ENCODE measurements at regions not wholly inside any gene's neighbourhood (a gene's known extent, or its start where the extent isn't known, plus 50 kb on each side); places are given as distances from the start of the nearest gene placed in this dataset.

GRCh38 chr5:5650242-5650641, 227.8 kb downstream of the ICE1 start:
- Histone ChIP-seq H3K56ac (ENCODE audit: low read length) (no peak overlapping the region), H2BK120ac (ENCODE audit: low read depth, low read length) (no peak overlapping the region), H4K5ac (ENCODE audit: low read length) (no peak overlapping the region), H3K4me3 (ENCODE audit: low read length) (no peak overlapping the region), H2BK5ac (ENCODE audit: low read length) (no peak overlapping the region), H3K18ac (ENCODE audit: low read length) (no peak overlapping the region), H3K27me3 (ENCODE audit: insufficient read depth, low read length, poor library complexity) (no peaks in the 10 kb centered on the region), H3K9ac (ENCODE audit: low read length) (no peak overlapping the region), H3K27ac (ENCODE audit: low read depth, low read length) (no peak overlapping the region), H3K4me2 (ENCODE audit: low read length) (no peak overlapping the region), H3K79me1 (ENCODE audit: low read length) (no peaks in the 10 kb centered on the region), H3K23ac (ENCODE audit: low read length) (no peak overlapping the region), H4K8ac (ENCODE audit: low read depth, low read length) (no peak overlapping the region), H3K36me3 (ENCODE audit: control insufficient read depth, insufficient read depth, low read length) (no peaks in the 10 kb centered on the region), H2BK15ac (replicated peaks; ENCODE audit: low read depth) (no peak overlapping the region), H3K79me2 (ENCODE audit: control insufficient read depth, insufficient read depth, low read length) (no peaks in the 10 kb centered on the region), H3K4ac (ENCODE audit: low read depth, low read length) (no peak overlapping the region), H2AK5ac (ENCODE audit: low read length) (no peak overlapping the region), H3K4me1 (ENCODE audit: control insufficient read depth, low read depth, low read length) (no peaks in the 10 kb centered on the region)
- no CpG with 5 or more reads among the region's 5 CpGs for WGBS (ENCODE audit: extremely low coverage, insufficient coverage, low lambda C conversion rate)
- peak; percentile 72 for DNase-seq

- Histone ChIP-seq H3K23ac (ENCODE audit: low read length) (no peak overlapping the region), H3K79me2 (ENCODE audit: control insufficient read depth, insufficient read depth, low read length) (no peaks in the 10 kb centered on the region), H3K4me3 (ENCODE audit: low read length) (no peak overlapping the region), H3K27me3 (ENCODE audit: insufficient read depth, low read length, poor library complexity) (no peaks in the 10 kb centered on the region), H3K36me3 (ENCODE audit: control insufficient read depth, insufficient read depth, low read length) (no peaks in the 10 kb centered on the region), H3K4me2 (ENCODE audit: low read length) (no peak overlapping the region), H2BK120ac (ENCODE audit: low read depth, low read length) (no peak overlapping the region), H2AK5ac (ENCODE audit: low read length) (no peak overlapping the region), H2BK15ac (replicated peaks; ENCODE audit: low read depth) (no peak overlapping the region), H4K5ac (ENCODE audit: low read length) (no peak overlapping the region), H3K79me1 (ENCODE audit: low read length) (no peaks in the 10 kb centered on the region), H2BK5ac (ENCODE audit: low read length) (no peak overlapping the region), H3K4ac (ENCODE audit: low read depth, low read length) (no peak overlapping the region), H4K8ac (ENCODE audit: low read depth, low read length) (no peak overlapping the region), H3K4me1 (ENCODE audit: control insufficient read depth, low read depth, low read length) (no peaks in the 10 kb centered on the region), H3K27ac (ENCODE audit: low read depth, low read length) (no peak overlapping the region), H3K56ac (ENCODE audit: low read length) (no peak overlapping the region), H3K9ac (ENCODE audit: low read length) (no peak overlapping the region), H3K18ac (ENCODE audit: low read length) (no peak overlapping the region)
- DNase-seq = no peak
- no CpG with 5 or more reads among the region's 5 CpGs for WGBS (ENCODE audit: extremely low coverage, insufficient coverage, low lambda C conversion rate)
Observed at GRCh38 chr5:5649641-5650040, 227.2 kb downstream of the ICE1 start.

GRCh38 chr5:5648694-5649093, 226.2 kb downstream of the ICE1 start:
- H3K27ac ChIP-seq (ENCODE audit: low read depth, low read length) = no peak overlapping the region
- H3K4me3 ChIP-seq (ENCODE audit: low read length) = no peak overlapping the region
- no peak overlapping the region for H2BK15ac ChIP-seq (replicated peaks; ENCODE audit: low read depth)
- peaks cover 2% of the 10 kb centered on the region for H3K4me1 ChIP-seq (ENCODE audit: control insufficient read depth, low read depth, low read length)
- H3K27me3 ChIP-seq (ENCODE audit: insufficient read depth, low read length, poor library complexity) = no peaks in the 10 kb centered on the region
- no peak overlapping the region for H4K8ac ChIP-seq (ENCODE audit: low read depth, low read length)
- H3K4me2 ChIP-seq (ENCODE audit: low read length) = no peak overlapping the region
- H3K23ac ChIP-seq (ENCODE audit: low read length) = no peak overlapping the region
- no peak overlapping the region for H3K4ac ChIP-seq (ENCODE audit: low read depth, low read length)
- H3K79me1 ChIP-seq (ENCODE audit: low read length) = no peaks in the 10 kb centered on the region
- no peak overlapping the region for H2BK120ac ChIP-seq (ENCODE audit: low read depth, low read length)
- no peak overlapping the region for H3K9ac ChIP-seq (ENCODE audit: low read length)
- H2BK5ac ChIP-seq (ENCODE audit: low read length) = no peak overlapping the region
- no peak overlapping the region for H2AK5ac ChIP-seq (ENCODE audit: low read length)
- no peak overlapping the region for H3K56ac ChIP-seq (ENCODE audit: low read length)
- no peaks in the 10 kb centered on the region for H3K36me3 ChIP-seq (ENCODE audit: control insufficient read depth, insufficient read depth, low read length)
- no peak overlapping the region for H4K5ac ChIP-seq (ENCODE audit: low read length)
- H3K18ac ChIP-seq (ENCODE audit: low read length) = no peak overlapping the region
- no peaks in the 10 kb centered on the region for H3K79me2 ChIP-seq (ENCODE audit: control insufficient read depth, insufficient read depth, low read length)
- DNase-seq = no peak
- no CpG with 5 or more reads among the region's 7 CpGs for WGBS (ENCODE audit: extremely low coverage, insufficient coverage, low lambda C conversion rate)

GRCh38 chr5:5645891-5646290, 223.4 kb downstream of the ICE1 start:
- no peak overlapping the region for H2BK5ac ChIP-seq (ENCODE audit: low read length)
- WGBS (ENCODE audit: extremely low coverage, insufficient coverage, low lambda C conversion rate) = no CpG with 5 or more reads among the region's 5 CpGs
- H4K5ac ChIP-seq (ENCODE audit: low read length) = no peak overlapping the region
- DNase-seq = no peak
- H3K56ac ChIP-seq (ENCODE audit: low read length) = no peak overlapping the region
- peak overlapping the region; percentile 64 for H2BK120ac ChIP-seq (ENCODE audit: low read depth, low read length)
- H3K18ac ChIP-seq (ENCODE audit: low read length) = no peak overlapping the region
- no peaks in the 10 kb centered on the region for H3K27me3 ChIP-seq (ENCODE audit: insufficient read depth, low read length, poor library complexity)
- no peak overlapping the region for H3K9ac ChIP-seq (ENCODE audit: low read length)
- H3K79me2 ChIP-seq (ENCODE audit: control insufficient read depth, insufficient read depth, low read length) = no peaks in the 10 kb centered on the region
- no peak overlapping the region for H3K27ac ChIP-seq (ENCODE audit: low read depth, low read length)
- H3K4me1 ChIP-seq (ENCODE audit: control insufficient read depth, low read depth, low read length) = peaks cover 2% of the 10 kb centered on the region
- no peaks in the 10 kb centered on the region for H3K36me3 ChIP-seq (ENCODE audit: control insufficient read depth, insufficient read depth, low read length)
- H4K8ac ChIP-seq (ENCODE audit: low read depth, low read length) = no peak overlapping the region
- no peak overlapping the region for H3K4ac ChIP-seq (ENCODE audit: low read depth, low read length)
- H2AK5ac ChIP-seq (ENCODE audit: low read length) = no peak overlapping the region
- no peak overlapping the region for H2BK15ac ChIP-seq (replicated peaks; ENCODE audit: low read depth)
- no peak overlapping the region for H3K4me2 ChIP-seq (ENCODE audit: low read length)
- no peaks in the 10 kb centered on the region for H3K79me1 ChIP-seq (ENCODE audit: low read length)
- H3K23ac ChIP-seq (ENCODE audit: low read length) = no peak overlapping the region
- H3K4me3 ChIP-seq (ENCODE audit: low read length) = no peak overlapping the region

GRCh38 chr5:5645198-5645597, 222.7 kb downstream of the ICE1 start:
- Histone ChIP-seq H3K4ac (ENCODE audit: low read depth, low read length) (no peak overlapping the region), H3K4me2 (ENCODE audit: low read length) (no peak overlapping the region), H3K4me3 (ENCODE audit: low read length) (no peak overlapping the region), H3K27me3 (ENCODE audit: insufficient read depth, low read length, poor library complexity) (no peaks in the 10 kb centered on the region), H2BK15ac (replicated peaks; ENCODE audit: low read depth) (no peak overlapping the region), H3K56ac (ENCODE audit: low read length) (no peak overlapping the region), H2BK120ac (ENCODE audit: low read depth, low read length) (no peak overlapping the region), H2BK5ac (ENCODE audit: low read length) (no peak overlapping the region), H3K36me3 (ENCODE audit: control insufficient read depth, insufficient read depth, low read length) (no peaks in the 10 kb centered on the region), H3K27ac (ENCODE audit: low read depth, low read length) (no peak overlapping the region), H3K18ac (ENCODE audit: low read length) (no peak overlapping the region), H3K79me1 (ENCODE audit: low read length) (no peaks in the 10 kb centered on the region), H3K23ac (ENCODE audit: low read length) (no peak overlapping the region), H3K4me1 (ENCODE audit: control insufficient read depth, low read depth, low read length) (peaks cover 2% of the 10 kb centered on the region), H4K5ac (ENCODE audit: low read length) (no peak overlapping the region), H3K79me2 (ENCODE audit: control insufficient read depth, insufficient read depth, low read length) (no peaks in the 10 kb centered on the region), H2AK5ac (ENCODE audit: low read length) (no peak overlapping the region), H4K8ac (ENCODE audit: low read depth, low read length) (no peak overlapping the region), H3K9ac (ENCODE audit: low read length) (no peak overlapping the region)
- peak; percentile 56 for DNase-seq
- no CpG with 5 or more reads among the region's 2 CpGs for WGBS (ENCODE audit: extremely low coverage, insufficient coverage, low lambda C conversion rate)

GRCh38 chr5:5644249-5644648, 221.8 kb downstream of the ICE1 start:
- H2BK15ac ChIP-seq (replicated peaks; ENCODE audit: low read depth) = no peak overlapping the region
- H3K56ac ChIP-seq (ENCODE audit: low read length) = peak overlapping the region; percentile 30
- H3K23ac ChIP-seq (ENCODE audit: low read length) = no peak overlapping the region
- H3K18ac ChIP-seq (ENCODE audit: low read length) = no peak overlapping the region
- H3K27me3 ChIP-seq (ENCODE audit: insufficient read depth, low read length, poor library complexity) = no peaks in the 10 kb centered on the region
- H3K79me2 ChIP-seq (ENCODE audit: control insufficient read depth, insufficient read depth, low read length) = no peaks in the 10 kb centered on the region
- H4K8ac ChIP-seq (ENCODE audit: low read depth, low read length) = no peak overlapping the region
- no CpG with 5 or more reads among the region's 6 CpGs for WGBS (ENCODE audit: extremely low coverage, insufficient coverage, low lambda C conversion rate)
- no peak overlapping the region for H3K4ac ChIP-seq (ENCODE audit: low read depth, low read length)
- no peak for DNase-seq
- no peak overlapping the region for H4K5ac ChIP-seq (ENCODE audit: low read length)
- H3K4me3 ChIP-seq (ENCODE audit: low read length) = no peak overlapping the region
- H2AK5ac ChIP-seq (ENCODE audit: low read length) = no peak overlapping the region
- H3K9ac ChIP-seq (ENCODE audit: low read length) = no peak overlapping the region
- H2BK120ac ChIP-seq (ENCODE audit: low read depth, low read length) = no peak overlapping the region
- H3K79me1 ChIP-seq (ENCODE audit: low read length) = no peaks in the 10 kb centered on the region
- H3K36me3 ChIP-seq (ENCODE audit: control insufficient read depth, insufficient read depth, low read length) = no peaks in the 10 kb centered on the region
- H3K4me1 ChIP-seq (ENCODE audit: control insufficient read depth, low read depth, low read length) = peaks cover 2% of the 10 kb centered on the region
- H2BK5ac ChIP-seq (ENCODE audit: low read length) = no peak overlapping the region
- H3K27ac ChIP-seq (ENCODE audit: low read depth, low read length) = no peak overlapping the region
- H3K4me2 ChIP-seq (ENCODE audit: low read length) = no peak overlapping the region

Measured in mesendoderm (in vitro differentiated cells).